Iris pigment epithelial cell (primary cell): ENCODE measurements at regions not wholly inside any gene's neighbourhood (a gene's known extent, or its start where the extent isn't known, plus 50 kb on each side); places are given as distances from the start of the nearest gene placed in this dataset.
"Not testable (repeated sequence)": the region's sequence is repeated elsewhere in the genome, so short reads cannot be mapped to it uniquely, and the experiment has no call there.

ENCODE experiments used
- DNase-seq: peaks from one replicate; pipeline ENCODE4 v3.0.0-alpha.2; 2011; ENCODE audit warnings: low read depth

DNA sequence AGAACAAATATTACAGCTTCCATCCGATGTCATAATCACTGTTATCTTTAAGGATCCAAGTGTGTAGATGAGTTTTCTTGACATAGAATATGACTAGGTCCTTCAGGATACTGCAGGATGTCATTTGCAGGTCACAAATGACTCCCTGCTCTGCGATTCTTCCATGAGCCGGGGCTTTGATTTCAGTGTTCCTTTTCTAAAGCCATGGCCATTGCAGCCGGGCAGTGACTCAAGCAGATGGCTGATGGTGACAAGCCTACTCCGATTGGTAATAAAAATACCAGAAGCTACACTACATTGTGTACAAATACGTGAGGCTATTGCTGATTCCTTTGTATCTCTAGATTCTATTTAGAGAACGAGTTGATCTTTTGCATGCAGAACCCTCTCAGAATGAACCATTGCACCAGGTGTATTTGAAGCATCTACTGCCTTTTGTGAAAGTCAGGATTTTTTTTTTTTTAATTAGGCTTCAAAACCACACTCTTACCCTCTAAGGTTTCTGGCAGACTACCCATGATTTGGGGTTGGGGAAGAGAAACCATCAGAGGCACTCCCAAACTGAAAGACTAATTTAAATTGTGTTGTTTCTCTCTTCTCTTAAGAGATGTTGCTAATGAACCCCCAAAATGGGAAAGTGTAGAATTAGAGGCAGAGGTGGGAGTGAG is 271.0 kb upstream of the ADRA1B start:
- DNase-seq, result no peak

DNA sequence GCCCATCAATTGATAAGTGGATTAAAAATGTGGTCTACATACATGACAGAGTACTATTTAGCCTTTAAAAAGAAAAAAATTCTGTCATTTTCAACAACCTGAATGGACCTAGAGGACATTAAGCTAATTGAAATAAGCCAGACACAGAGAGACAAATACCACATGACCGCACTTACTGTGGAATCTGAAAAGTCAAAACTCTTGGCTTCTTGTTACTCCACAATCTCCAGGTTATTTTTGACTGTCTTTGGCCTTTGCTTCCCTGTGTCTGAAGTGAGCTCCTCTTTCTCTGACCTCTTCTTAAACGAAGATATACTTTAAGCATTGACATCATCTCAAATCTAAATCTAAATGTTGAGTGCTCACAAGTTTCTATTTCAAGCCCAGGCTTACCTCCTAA is 265.5 kb upstream of the ADRA1B start:
- DNase-seq, result no peak

DNA sequence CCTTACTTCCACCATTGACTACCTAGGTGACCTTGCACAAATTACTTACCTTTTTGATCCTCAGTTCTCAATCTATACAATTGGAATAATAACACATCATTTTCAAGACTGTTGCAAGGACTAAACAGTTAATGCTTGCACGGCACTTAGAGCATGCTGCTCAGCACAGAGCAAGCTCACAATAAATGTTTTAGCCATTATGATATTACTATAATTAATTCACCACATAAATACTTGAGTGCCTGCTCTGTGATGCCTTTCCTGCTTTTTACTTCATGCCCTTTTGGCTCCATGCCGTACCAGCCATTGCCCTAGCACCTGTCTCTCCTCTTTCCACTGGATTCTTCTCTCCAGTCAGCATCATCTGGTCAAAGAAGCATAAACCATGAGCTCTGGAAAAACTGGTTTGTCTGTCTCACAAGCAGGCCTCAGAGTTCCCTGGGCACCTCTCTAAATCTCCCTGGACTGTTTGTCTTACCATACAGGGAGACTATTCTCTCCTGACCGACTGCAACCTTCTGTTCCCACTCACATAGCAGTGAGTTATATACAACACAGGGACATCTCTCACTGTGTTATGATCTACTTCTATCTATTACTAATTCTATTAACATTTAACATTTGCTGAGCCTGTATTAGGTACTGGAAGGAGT is 260.4 kb upstream of the ADRA1B start:
- no peak for DNase-seq

DNA sequence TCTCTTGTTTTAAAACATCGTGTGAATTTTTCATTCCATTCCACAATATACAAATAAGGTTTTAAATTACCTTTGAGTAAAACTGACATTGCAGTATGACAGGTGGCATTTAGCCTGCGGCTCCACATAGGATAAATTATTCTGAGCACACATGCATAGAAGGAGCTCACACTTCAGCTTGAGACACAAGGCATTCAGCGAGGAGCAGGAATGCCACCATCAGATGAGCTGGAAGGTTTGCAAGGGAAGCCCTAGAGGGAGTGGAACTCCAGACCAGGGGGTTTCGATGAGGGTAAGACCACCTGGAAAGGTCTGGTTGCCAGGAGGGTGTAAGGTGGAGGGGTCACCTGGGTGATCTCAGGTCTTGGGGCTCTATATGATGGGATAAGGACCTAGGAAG is 259.0 kb upstream of the ADRA1B start:
- no peak for DNase-seq

DNA sequence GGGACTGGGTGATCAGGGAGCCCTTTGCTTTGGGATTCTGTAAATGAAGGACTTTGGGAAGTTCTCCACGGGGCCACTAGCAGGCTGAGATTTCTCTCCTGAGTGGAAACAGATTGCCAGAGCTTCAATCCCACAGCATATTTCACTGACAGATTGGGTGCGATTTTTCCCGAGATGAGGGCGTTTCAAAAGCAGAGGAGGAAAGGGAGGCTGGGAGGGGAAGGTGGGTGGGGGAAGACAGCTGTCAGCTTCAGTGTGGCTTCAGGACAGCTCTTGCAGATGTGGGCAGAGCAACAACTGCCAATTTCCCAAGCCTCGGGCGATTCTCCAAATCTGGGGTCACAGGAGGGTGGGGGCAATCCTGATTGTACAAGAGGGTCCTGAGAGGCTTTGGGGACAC is 258.5 kb upstream of the ADRA1B start:
- DNase-seq, result no peak

DNA sequence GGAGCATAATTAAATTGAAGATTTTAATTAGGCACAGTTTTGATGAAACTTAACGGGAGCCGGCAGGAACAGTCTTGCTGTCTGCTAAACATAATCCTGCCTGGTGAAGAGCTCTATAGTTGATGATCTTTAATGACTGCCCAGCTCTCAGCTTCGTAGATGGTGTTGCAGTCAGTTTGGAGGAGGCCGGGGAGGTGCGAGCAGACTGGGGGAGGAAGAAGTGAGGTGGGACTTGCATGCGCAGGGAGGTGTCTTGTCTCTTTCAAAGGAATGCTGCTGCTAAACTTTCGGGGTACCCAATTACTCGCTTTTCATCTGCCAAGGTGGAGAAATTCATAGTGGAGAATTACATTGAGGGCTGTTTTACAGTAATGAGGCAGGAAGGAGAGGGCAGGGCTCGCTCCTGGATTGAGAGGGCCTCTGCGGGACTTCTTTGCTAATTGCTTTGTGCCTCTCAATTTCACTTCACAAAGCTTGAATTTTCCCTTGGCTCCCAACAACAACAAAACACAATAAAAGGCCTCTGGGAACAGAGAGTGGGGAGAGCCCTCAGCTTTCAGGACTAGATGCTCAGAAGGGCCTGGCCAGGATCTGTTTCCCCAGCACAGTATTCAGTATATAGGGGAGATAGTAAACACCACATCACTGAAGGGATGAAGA is 257.9 kb upstream of the ADRA1B start:
- DNase-seq, result no peak

DNA sequence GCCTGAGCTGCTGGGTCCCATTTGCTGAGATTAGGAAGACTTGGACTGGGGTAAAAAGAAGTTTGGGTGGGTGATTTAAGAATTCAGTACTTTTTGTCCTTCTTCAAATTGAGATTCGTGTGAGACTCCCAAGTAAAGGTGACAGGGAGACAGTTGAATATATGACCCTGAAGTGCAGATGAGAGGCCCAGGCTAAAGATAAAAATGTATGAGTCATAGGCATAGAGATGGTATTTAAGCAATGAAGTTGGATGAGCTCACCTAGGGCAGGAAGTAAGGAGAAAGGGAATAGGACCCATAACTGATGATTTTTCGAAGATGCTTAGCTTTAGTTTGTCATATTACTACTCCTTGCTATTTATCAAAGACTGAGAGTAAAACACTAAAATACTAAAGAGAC is 255.9 kb upstream of the ADRA1B start:
- DNase-seq, result peak; percentile 21

DNA sequence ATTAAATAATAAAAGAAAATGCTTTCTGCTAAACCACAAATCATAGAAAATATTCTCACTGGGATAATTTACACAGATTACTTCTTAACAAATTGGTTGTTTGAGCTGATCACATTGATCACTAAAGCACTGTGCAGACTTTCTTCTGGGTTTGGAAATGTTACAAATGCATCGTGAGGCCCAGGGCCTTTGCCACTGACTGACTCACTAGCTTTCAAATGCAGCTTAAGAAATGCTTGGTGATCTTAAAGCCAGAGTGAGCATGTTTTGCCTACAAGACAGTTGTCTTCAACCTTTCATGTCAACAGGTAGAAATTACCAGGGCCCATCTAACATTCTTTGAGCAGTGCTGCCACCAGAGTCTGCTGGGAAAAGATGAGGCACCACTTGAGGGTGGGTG is 252.3 kb upstream of the ADRA1B start:
- DNase-seq, result peak; percentile 34

DNA sequence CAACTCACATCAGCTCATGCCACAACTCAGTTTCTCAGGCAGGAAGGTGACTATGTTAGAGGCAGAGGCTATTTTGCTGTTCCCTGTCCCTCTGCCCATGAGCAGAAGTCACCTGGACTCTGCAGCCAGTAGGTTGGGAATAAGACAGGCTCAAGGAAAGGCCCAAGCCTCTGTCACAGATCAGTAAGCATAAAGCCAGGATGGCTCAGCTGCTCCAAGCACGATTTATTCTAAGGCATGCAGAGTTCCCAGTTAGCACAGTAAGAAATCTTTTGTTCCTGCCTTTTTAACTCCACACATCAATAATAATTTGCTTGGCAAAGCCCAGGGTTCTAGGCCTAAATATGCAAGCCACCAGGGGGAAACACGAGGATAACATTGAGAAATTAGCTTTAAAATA is 249.0 kb upstream of the ADRA1B start:
- DNase-seq, result no peak

DNA sequence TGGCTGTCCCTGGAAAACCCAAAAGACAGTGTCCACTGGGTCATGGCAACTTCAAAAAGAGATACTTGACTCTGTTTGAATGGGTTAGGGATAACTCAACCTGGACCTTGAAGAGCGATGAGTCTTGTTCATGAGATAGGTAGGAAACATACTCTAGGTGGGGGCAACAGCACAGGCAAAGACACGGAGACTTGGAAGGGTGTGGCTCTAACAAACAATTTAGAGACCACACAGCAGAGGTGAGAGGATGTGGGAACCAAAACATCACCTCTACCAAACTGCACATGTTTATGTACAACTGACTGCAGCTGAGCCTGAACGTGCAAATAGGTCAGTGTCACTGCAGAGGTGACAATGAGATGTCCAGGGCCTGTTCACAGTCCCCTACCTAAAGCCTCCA is 247.7 kb upstream of the ADRA1B start:
- no peak for DNase-seq

DNA sequence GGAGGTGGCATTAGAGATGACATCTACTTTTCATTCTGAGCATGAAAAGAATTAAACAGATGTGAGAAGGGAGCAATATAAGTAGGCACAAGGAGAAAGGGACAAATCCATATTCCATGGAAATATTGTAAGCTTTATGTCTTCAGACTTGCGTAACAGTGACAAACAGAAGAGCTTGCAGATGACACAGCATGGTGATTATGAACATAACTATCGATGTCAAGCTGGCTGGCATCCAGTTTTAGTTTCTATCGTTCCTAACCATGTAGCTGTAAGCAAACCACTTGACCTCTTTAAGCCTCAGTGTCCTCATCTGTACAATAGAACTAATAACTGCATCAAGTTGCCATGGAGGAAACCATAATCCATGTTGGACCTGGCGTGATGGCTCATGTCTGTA is 246.7 kb upstream of the ADRA1B start:
- DNase-seq, result peak; percentile 37

DNA sequence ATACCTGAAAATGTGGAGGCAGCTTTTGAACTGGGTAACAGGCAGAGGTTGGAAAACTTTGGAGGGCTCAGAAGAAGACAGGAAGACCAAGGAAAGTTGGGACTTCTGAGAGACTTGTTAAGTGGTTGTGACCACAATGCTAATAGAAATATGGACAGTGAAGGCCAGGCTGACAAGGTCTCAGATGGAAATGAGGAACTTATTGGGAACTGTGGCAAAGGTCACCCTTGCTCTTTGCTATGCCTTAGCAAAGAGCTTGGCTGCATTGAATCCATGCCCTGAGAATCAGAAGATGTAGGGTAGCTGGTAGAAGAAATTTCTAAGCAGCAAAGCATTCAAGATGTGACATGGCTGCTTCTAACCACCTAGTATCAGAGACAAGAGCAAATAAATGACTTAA is 244.4 kb upstream of the ADRA1B start:
- no peak for DNase-seq

DNA sequence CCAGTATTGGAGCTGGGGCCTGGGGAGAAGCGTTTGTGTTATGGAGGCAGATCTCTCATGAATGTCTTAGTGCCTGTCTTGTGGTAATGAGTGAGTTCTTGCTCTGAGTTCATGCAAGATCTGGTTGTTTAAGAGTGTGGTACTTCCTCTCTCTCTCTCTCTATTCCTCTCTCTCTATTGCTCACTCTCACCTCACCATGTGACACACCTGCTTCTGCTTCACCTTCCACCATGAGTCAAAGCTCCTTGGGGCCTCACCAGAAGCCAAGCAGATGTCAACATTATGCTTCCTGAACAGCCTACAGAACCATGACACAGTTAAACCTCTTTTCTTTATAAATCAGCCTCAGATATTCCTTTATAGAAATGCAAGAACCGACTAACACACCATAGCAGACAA is 242.7 kb upstream of the ADRA1B start:
- no peak for DNase-seq

DNA sequence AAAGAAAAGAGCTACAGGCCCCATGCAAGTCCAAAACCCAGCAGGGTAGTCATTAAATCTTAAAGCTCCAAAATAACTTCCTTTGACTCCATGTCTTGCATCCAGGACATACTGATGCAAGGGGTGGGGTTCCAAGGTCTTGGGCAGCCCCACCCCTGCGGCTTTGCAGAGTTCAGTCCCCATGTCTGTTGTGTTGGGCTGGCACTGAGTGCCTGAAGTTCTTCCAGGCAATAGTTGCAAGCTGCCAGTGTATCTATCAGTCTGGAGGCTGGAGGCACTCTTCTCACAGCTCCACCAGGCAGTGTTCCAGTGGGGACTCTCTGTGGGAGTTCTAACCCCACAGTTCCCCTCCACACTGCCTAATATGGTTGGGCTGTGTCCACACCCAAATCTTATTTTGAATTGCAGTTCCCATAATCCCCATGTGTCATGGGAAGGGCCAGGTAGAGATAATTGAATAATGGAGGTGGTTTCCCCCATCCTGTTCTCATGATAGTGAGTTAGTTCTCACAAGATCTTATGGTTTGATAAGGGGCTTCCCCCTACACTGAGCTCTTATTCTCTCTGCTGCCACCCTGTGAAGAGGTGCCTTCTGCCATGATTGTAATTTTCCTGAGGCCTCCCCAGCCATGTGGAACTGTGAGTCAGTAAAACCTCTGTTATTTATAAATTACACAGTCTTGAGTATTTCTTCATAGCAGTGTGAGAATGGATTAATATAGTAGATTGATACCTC is 237.5 kb upstream of the ADRA1B start:
- DNase-seq, result no peak

DNA sequence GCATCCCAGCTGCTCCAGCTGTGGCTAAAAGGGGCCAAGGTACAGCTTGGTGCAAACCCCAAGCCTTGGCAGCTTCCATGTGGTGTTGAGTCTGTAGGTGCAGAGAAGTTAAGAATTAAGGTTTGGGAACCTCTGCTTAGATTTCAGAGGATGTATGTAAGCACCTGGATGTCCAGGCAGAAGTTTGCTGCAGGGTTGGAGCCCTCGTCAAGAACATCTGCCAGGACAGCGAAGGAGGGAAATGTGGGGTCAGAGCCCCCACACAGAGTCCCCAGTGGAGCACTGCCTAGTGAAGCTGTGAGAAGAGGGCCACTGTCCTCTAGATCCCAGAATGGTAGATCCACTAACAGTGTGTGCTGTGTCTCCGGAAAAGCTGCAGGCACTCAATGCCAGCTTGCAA is 236.2 kb upstream of the ADRA1B start:
- peak; percentile 11 for DNase-seq

DNA sequence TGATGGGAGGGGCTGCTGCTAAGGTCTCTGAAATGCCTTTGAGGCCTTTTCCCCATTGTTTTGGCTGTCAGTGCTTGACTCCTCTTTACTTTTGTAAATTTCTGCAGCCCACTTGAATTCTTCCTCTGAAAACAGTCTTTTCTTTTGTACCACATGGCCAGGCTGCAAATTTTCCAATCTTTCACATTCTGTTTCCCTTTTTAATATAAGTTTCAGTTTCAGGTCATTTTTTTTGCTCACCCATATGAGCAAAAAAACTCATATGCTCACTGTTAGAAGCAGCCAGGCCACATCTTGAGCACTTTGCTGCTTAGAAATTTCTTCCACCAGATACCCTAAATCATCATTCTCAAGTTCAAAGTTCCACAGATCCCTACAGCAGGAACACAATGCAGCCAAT is 234.6 kb upstream of the ADRA1B start:
- no peak for DNase-seq

DNA sequence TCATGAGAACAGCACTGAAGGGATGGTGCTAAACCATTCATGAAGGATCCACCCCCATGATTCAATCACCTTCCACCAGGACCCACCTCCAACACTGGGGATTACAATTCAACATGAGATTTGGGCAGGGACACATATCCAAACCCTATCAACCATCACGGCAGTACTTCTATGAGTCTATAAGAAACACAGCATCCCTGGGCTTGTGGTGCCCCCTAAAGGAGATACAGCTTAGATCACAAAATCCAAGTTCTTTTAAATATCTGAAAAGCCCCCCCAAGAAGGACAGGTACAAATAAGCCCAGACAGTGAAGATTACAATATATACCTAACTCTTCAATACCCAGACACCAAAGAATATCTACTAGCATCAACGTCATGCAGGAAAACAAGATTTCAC is 233.7 kb upstream of the ADRA1B start:
- peak; percentile 11 for DNase-seq

DNA sequence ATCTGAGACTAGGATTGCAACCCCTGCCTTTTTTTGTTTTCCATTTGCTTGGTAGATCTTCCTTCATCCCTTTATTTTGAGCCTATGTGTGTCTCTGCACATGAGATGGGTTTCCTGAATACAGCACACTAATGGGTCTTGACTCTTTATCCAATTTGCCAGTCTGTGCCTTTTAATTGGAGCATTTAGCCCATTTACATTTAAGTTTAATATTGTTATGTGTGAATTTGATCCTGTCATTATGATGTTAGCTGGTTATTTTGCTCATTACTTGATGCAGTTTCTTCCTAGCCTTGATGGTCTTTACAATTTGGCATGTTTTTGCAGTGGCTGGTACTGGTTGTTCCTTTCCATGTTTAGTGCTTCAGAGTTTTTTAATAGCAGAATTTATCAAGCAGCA is 228.4 kb upstream of the ADRA1B start:
- DNase-seq, result not testable (repeated sequence)

DNA sequence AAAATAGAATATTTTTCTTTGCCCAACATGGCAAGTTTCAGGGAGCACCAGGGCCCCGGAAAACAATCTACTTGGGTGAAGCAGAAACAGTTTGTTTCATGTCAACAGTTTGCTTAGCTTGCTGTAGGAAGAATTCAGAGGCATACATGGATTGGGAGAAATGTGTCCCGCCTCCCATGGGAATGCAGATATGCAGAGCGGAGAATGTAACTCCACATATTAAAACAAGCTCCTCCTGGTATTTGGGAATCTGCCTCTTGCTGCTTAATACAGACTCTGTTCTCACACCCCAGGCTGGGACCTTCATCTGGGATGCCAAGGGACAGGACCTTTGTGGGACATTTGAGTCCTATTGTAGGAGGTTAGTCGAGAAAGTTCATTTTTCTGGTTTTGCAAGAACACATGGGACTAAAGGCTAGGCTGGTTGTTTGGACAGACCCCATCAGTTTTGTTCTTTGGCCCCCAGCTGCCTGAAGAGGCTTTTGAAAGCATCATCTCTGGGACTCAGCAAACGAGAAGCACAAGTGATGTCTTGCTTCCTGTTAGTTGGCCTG is 220.5 kb upstream of the ADRA1B start:
- DNase-seq, result no peak

DNA sequence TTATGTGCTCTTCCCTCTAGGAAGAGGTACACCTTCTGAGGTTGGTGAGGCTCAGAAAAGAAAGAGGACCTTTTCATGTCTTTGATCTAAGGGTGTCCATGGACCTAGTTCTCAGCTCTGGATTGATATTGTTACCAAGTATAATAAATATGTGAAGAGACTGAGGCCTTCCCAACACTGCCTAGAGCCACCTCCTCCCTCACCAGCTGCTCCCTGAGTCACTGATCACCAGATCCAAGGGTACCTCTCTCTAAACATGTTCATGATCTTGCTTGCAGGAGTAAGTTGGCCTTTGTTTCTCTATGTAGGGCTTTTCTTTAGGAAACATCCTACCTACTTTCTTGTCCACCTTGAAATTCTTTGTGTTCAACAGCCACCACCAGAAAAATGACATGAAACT is 218.8 kb upstream of the ADRA1B start:
- peak; percentile 22 for DNase-seq

DNA sequence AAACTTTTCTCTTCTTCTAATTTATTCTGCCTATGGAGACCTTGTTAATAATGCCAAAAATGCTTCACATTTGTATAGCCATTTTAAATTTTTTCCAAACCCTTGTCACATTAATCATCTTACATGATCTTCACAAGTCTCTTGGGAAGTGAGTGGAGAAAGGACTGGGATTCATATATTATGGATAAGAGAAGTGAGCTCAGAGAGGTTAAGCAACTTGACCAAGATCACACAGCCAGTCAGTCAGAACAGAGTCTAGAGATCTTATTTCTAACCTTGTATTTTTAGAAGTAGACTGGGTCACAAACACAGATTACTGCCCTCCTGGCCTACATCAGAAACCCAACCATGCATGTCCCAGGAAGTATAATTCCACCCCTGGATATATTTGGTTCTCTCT is 218.0 kb upstream of the ADRA1B start:
- DNase-seq, result no peak

DNA sequence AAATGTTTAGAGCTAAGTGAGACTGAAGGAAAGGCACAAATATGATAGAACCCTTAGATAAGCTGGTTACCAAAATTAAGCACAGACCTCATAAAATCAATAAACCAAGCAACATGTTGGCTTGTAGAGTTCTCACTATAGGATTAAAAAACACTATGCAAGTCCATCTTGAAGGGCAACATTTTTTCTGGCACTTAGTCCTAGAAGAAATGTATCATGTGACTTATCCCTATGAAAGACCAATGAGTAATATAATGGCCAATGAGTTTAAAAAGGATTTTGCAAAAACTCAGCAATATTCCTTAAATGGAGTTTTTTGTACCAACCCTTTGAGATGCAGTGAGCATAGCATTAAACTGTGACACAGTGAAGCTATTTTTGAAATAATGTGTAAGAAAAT is 216.3 kb upstream of the ADRA1B start:
- DNase-seq, result no peak

DNA sequence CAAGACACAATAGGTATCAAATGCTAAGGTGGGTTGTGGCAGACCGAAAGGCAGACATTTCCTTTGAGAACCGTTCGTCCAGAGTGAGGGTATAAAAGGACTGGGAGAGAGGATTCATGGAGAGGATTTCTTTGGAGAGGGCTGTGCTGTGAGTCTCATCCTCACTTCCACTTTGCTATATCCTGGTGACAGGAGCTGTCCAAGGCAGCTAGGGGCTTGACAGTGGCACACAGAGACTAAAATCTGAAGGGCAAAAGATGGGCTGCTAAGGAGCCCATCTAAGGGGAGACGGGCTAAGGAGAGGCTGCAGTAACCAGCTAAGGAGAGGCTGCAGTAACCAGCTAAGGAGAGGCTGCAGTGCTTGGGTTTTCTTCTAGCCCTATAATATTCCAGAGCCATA is 214.0 kb upstream of the ADRA1B start:
- DNase-seq, result no peak
